A549 (cell line): ENCODE measurements at regions not wholly inside any gene's neighbourhood (a gene's known extent, or its start where the extent isn't known, plus 50 kb on each side); places are given as distances from the start of the nearest gene placed in this dataset.

Experiments
- KDM1A ChIP-seq: fragments of 200-600 bp; sonication (generic); IDR thresholded peaks from 2 replicates; pipeline ENCODE4 v1.6.1; 2016; ENCODE audit warnings: low read depth, mild to moderate bottlenecking
- NFE2L2 ChIP-seq: fragments of 150-350 bp; conservative IDR thresholded peaks from 2 replicates; pipeline ENCODE4 v1.6.1; 2014; ENCODE audit warnings: low read length
- NR3C1 ChIP-seq: fragments of >200 bp; sonication (Bioruptor Twin); formaldehyde crosslinking; IDR thresholded peaks from 3 replicates; pipeline ENCODE4 v1.6.1; 2017
- PBX3 ChIP-seq: IDR thresholded peaks from 2 replicates; pipeline ENCODE4 v1.6.1; 2012
- POLR2A ChIP-seq: IDR thresholded peaks from 2 replicates; pipeline ENCODE4 v1.6.1; 2012; ENCODE audit warnings: mild to moderate bottlenecking, low read length
- USF2 ChIP-seq: fragments of 450-650 bp; IDR thresholded peaks from 2 replicates; pipeline ENCODE4 v1.6.1; 2014; ENCODE audit warnings: antibody characterized with exemption
- ZFP36 ChIP-seq: fragments of 450-650 bp; IDR thresholded peaks from 2 replicates; pipeline ENCODE4 v1.6.1; 2014; ENCODE audit warnings: borderline replicate concordance; ENCODE audit not compliant: partially characterized antibody
- TF ChIP-seq, protein P1 (sequence below): fragments of 200-600 bp; sonication (generic); IDR thresholded peaks from 2 replicates; pipeline ENCODE4 v1.6.1; 2016; ENCODE audit warnings: antibody characterized with exemption, mild to moderate bottlenecking, moderate library complexity
- TF ChIP-seq, protein P2 (sequence below): fragments of >200 bp; sonication (Bioruptor Twin); formaldehyde crosslinking; IDR thresholded peaks from 3 replicates; pipeline ENCODE4 v1.5.1; 2016
- TF ChIP-seq, protein P3 (sequence below): fragments of >200 bp; sonication (Bioruptor Twin); formaldehyde crosslinking; IDR thresholded peaks from 3 replicates; pipeline ENCODE4 v1.6.1; 2016

GRCh38 chr20:52542131-52542530, 350.6 kb upstream of the ZFP64 start:
- TF ChIP-seq POLR2A (no peak), ZFP36 (no peak), NFE2L2 (no peak), PBX3 (no peak), USF2 (no peak), NR3C1 (no peak), KDM1A (no peak)
- TF ChIP-seq, protein P1, sequence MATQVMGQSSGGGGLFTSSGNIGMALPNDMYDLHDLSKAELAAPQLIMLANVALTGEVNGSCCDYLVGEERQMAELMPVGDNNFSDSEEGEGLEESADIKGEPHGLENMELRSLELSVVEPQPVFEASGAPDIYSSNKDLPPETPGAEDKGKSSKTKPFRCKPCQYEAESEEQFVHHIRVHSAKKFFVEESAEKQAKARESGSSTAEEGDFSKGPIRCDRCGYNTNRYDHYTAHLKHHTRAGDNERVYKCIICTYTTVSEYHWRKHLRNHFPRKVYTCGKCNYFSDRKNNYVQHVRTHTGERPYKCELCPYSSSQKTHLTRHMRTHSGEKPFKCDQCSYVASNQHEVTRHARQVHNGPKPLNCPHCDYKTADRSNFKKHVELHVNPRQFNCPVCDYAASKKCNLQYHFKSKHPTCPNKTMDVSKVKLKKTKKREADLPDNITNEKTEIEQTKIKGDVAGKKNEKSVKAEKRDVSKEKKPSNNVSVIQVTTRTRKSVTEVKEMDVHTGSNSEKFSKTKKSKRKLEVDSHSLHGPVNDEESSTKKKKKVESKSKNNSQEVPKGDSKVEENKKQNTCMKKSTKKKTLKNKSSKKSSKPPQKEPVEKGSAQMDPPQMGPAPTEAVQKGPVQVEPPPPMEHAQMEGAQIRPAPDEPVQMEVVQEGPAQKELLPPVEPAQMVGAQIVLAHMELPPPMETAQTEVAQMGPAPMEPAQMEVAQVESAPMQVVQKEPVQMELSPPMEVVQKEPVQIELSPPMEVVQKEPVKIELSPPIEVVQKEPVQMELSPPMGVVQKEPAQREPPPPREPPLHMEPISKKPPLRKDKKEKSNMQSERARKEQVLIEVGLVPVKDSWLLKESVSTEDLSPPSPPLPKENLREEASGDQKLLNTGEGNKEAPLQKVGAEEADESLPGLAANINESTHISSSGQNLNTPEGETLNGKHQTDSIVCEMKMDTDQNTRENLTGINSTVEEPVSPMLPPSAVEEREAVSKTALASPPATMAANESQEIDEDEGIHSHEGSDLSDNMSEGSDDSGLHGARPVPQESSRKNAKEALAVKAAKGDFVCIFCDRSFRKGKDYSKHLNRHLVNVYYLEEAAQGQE: no peak
- TF ChIP-seq, protein P2, sequence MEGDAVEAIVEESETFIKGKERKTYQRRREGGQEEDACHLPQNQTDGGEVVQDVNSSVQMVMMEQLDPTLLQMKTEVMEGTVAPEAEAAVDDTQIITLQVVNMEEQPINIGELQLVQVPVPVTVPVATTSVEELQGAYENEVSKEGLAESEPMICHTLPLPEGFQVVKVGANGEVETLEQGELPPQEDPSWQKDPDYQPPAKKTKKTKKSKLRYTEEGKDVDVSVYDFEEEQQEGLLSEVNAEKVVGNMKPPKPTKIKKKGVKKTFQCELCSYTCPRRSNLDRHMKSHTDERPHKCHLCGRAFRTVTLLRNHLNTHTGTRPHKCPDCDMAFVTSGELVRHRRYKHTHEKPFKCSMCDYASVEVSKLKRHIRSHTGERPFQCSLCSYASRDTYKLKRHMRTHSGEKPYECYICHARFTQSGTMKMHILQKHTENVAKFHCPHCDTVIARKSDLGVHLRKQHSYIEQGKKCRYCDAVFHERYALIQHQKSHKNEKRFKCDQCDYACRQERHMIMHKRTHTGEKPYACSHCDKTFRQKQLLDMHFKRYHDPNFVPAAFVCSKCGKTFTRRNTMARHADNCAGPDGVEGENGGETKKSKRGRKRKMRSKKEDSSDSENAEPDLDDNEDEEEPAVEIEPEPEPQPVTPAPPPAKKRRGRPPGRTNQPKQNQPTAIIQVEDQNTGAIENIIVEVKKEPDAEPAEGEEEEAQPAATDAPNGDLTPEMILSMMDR: no peak
- TF ChIP-seq, protein P3, sequence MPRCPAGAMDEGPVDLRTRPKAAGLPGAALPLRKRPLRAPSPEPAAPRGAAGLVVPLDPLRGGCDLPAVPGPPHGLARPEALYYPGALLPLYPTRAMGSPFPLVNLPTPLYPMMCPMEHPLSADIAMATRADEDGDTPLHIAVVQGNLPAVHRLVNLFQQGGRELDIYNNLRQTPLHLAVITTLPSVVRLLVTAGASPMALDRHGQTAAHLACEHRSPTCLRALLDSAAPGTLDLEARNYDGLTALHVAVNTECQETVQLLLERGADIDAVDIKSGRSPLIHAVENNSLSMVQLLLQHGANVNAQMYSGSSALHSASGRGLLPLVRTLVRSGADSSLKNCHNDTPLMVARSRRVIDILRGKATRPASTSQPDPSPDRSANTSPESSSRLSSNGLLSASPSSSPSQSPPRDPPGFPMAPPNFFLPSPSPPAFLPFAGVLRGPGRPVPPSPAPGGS: no peak
